Prostate gland (tissue), 2 donors: ENCODE measurements at regions not wholly inside any gene's neighbourhood (a gene's known extent, or its start where the extent isn't known, plus 50 kb on each side); places are given as distances from the start of the nearest gene placed in this dataset.

Experiments
- DNase-seq: peaks from one replicate; pipeline ENCODE4 v3.0.0-alpha.2; 2019; ENCODE audit warnings: low spot score
- H3K27ac ChIP-seq, 2 donors: fragments of 200-600 bp; sonication (generic); 2 replicates each; pipeline ENCODE4 v1.5.1; 2017 to 2019
- H3K27me3 ChIP-seq: fragments of 200-600 bp; sonication (generic); replicated peaks from 2 replicates; pipeline ENCODE4 v1.5.1; 2019; ENCODE audit not compliant: insufficient read depth
- H3K36me3 ChIP-seq, 2 donors: fragments of 200-600 bp; sonication (generic); 1 replicate in 1 of 2; 2 replicates in 1 of 2; pipeline versions ENCODE4 v1.5.1 to v1.8.1; 2017 to 2019
- H3K4me1 ChIP-seq: fragments of 200-600 bp; sonication (generic); replicated peaks from 2 replicates; pipeline ENCODE4 v1.5.1; 2019
- H3K4me3 ChIP-seq, 2 donors: fragments of 200-600 bp; sonication (generic); 2 replicates each; pipeline ENCODE4 v1.5.1; 2017 to 2019
- H3K9me3 ChIP-seq: fragments of 200-600 bp; sonication (generic); 2 replicates; pipeline ENCODE4 v1.5.1; 2017
- POLR2A ChIP-seq: fragments of 450-650 bp; IDR thresholded peaks from one replicate; pipeline ENCODE4 v1.6.1; 2016; ENCODE audit warnings: antibody characterized with exemption, mild to moderate bottlenecking
- POLR2AphosphoS5 ChIP-seq: sonication (generic); formaldehyde crosslinking; IDR thresholded peaks from one replicate; pipeline ENCODE4 v1.6.1; 2017; ENCODE audit warnings: antibody characterized with exemption
- WGBS: methylation state at CpG from one replicate; pipeline ENCODE4 v1.1.5; 2018; 5-methylcytosine and 5-hydroxymethylcytosine counted together
- intact Hi-C: fragments of 100-400 bp; cut with DNase I; formaldehyde crosslinking; loops from one replicate; pipeline ENCODE4 v1.14.2; 2022
- TF ChIP-seq, protein P1 (sequence below), 4 experiments: fragments of 200-600 bp in 2 of 4; fragments of 450-650 bp in 2 of 4; sonication (generic) in 2 of 4; IDR thresholded peaks; 1 replicate in 3 of 4; 2 replicates in 1 of 4; pipeline ENCODE4 v1.5.1; 2016 to 2019; ENCODE audit warnings: antibody characterized with exemption in 4 of 4, mild to moderate bottlenecking in 2 of 4, moderate library complexity in 2 of 4

GRCh38 chr2:237258615-237259014 lies 155.3 kb downstream of the COL6A3 start:
- no peak for DNase-seq
- Histone ChIP-seq H3K4me1 (no peaks in the 10 kb centered on the region), H3K4me3 (no peak overlapping the region), H3K27ac (no peak overlapping the region), H3K9me3 (no peaks in the 10 kb centered on the region), H3K36me3 (no peaks in the 10 kb centered on the region), H3K27me3 (no peaks in the 10 kb centered on the region)
- WGBS: 69% methylated on average over 4 of the region's 4 CpGs
- TF ChIP-seq POLR2AphosphoS5 (no peak), POLR2A (no peak)
- TF ChIP-seq, protein P1, sequence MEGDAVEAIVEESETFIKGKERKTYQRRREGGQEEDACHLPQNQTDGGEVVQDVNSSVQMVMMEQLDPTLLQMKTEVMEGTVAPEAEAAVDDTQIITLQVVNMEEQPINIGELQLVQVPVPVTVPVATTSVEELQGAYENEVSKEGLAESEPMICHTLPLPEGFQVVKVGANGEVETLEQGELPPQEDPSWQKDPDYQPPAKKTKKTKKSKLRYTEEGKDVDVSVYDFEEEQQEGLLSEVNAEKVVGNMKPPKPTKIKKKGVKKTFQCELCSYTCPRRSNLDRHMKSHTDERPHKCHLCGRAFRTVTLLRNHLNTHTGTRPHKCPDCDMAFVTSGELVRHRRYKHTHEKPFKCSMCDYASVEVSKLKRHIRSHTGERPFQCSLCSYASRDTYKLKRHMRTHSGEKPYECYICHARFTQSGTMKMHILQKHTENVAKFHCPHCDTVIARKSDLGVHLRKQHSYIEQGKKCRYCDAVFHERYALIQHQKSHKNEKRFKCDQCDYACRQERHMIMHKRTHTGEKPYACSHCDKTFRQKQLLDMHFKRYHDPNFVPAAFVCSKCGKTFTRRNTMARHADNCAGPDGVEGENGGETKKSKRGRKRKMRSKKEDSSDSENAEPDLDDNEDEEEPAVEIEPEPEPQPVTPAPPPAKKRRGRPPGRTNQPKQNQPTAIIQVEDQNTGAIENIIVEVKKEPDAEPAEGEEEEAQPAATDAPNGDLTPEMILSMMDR (IDR thresholded peaks at IDR 0.05): no peak
- intact Hi-C loops: no loop called here

DNA sequence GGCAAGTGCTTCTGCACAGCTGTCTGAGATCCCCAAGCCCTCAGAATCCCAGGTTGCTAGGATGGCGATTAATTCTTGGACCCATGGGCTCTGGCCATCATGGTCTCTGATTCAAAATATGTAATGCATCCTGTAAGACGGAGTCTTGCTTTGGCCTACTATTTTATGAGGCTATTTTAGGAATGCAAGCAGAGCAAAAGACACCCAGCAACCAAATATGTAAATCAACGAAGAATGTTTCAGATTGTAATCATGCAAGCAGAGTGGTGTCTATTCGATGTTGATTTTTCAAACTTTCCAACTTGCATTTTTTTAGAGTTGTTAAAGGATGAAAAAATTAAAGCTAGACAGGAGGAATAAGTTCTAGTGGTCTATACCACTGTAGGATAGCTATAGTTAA lies 154.8 kb downstream of the COL6A3 start:
- H3K36me3 ChIP-seq: no peaks in the 10 kb centered on the region
- no peaks in the 10 kb centered on the region for H3K9me3 ChIP-seq
- intact Hi-C loops: no loop called here
- 44% methylated on average over 4 of the region's 4 CpGs for WGBS
- H3K4me3 ChIP-seq: no peak overlapping the region
- DNase-seq: no peak
- H3K27ac ChIP-seq: no peak overlapping the region
- no peaks in the 10 kb centered on the region for H3K27me3 ChIP-seq
- no peaks in the 10 kb centered on the region for H3K4me1 ChIP-seq
- no peak for TF ChIP-seq POLR2A
- no peak for TF ChIP-seq POLR2AphosphoS5
- TF ChIP-seq, protein P1 (IDR thresholded peaks at IDR 0.05): no peak

DNA sequence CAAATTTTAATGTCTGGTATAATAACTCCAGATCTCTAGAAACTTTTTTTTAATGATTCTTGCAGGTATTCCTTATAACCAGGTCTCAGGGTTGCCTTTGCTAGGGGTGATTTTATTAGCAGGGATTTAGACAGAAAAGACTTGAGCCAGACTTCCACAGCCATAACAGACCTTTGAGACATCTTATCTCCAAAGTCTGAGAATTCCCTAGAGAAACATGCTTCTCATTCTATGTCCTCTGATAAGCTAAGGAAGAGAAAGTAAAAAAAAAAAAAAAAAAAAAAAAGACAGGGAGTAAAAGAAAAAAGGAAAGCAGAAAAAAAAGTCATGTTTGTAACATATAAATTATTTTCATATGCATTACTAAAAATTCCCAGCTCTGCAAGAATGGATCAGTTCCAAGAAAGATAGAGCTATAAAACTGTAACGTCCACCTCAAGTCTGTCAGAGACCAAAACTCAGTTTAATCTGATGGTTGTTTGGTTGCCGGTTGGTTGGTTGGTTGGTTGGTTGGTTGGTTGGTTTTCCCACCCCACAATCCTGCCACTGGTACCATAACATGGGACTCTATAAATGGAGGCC lies 153.8 kb downstream of the COL6A3 start:
- TF ChIP-seq POLR2A: no peak
- no peak for TF ChIP-seq POLR2AphosphoS5
- TF ChIP-seq, protein P1 (IDR thresholded peaks at IDR 0.05): no peak
- no peak for DNase-seq
- Histone ChIP-seq H3K4me3 (no peak overlapping the region), H3K36me3 (no peaks in the 10 kb centered on the region), H3K27me3 (no peaks in the 10 kb centered on the region), H3K9me3 (no peaks in the 10 kb centered on the region), H3K27ac (no peak overlapping the region), H3K4me1 (no peaks in the 10 kb centered on the region)
- WGBS: 3% methylated on average over 2 of the region's 2 CpGs
- intact Hi-C loops: no loop called here

- no peak overlapping the region for H3K27ac ChIP-seq
- H3K4me3 ChIP-seq: no peak overlapping the region
- no peaks in the 10 kb centered on the region for H3K36me3 ChIP-seq
- intact Hi-C loops: no loop called here
- H3K27me3 ChIP-seq: no peaks in the 10 kb centered on the region
- TF ChIP-seq POLR2A (no peak), POLR2AphosphoS5 (no peak)
- TF ChIP-seq, protein P1 (IDR thresholded peaks at IDR 0.05): no peak
- DNase-seq: no peak
- WGBS: over 99% methylated on average over 4 of the region's 4 CpGs
- H3K4me1 ChIP-seq: no peaks in the 10 kb centered on the region
- H3K9me3 ChIP-seq: no peaks in the 10 kb centered on the region
Observed at GRCh38 chr2:237260686-237261085, 153.3 kb downstream of the COL6A3 start.

GRCh38 chr2:237261327-237261726 lies 152.6 kb downstream of the COL6A3 start:
- H3K36me3 ChIP-seq: no peaks in the 10 kb centered on the region
- H3K27ac ChIP-seq: no peak overlapping the region
- H3K4me3 ChIP-seq: no peak overlapping the region
- no peak for DNase-seq
- WGBS: 65% methylated on average over 3 of the region's 3 CpGs
- intact Hi-C loops: no loop called here
- TF ChIP-seq POLR2AphosphoS5 (no peak), POLR2A (no peak)
- TF ChIP-seq, protein P1 (IDR thresholded peaks at IDR 0.05): no peak
- no peaks in the 10 kb centered on the region for H3K27me3 ChIP-seq
- no peaks in the 10 kb centered on the region for H3K9me3 ChIP-seq
- no peaks in the 10 kb centered on the region for H3K4me1 ChIP-seq
